Activated naive CD8-positive, alpha-beta T cell treated with anti-CD3 and anti-CD28 coated beads, Interleukin-2, amount 10 ng/mL, durations not matched to agents 7 days and 5 days (primary cell): ENCODE measurements at regions not wholly inside any gene's neighbourhood (a gene's known extent, or its start where the extent isn't known, plus 50 kb on each side); places are given as distances from the start of the nearest gene placed in this dataset.
"Not testable (repeated sequence)": the region's sequence is repeated elsewhere in the genome, so short reads cannot be mapped to it uniquely, and the experiment has no call there.

Source experiments
- ATAC-seq: fragments of 150-1000 bp; cut with Tn5 transposase; one replicate; pipeline ENCODE4 v1.10.0; 2021; ENCODE audit warnings: low read depth, moderate library complexity
- POLR2A ChIA-PET: fragments of 350-600 bp; sonication (Branson Sonifier 250); formaldehyde crosslinking; loops from one replicate; lab custom pipeline; 2021; ENCODE audit warnings: antibody characterized with exemption; lab: Charles Lee
- DNase-seq: peaks from one replicate; pipeline ENCODE4 v3.0.0; 2021
- H3K27ac Mint-ChIP-seq: one replicate; pipeline ENCODE4 v1.8.0; 2022; ENCODE audit warnings: mild to moderate bottlenecking, mixed read lengths
- H3K27me3 Mint-ChIP-seq: one replicate; pipeline ENCODE4 v1.8.0; 2022; ENCODE audit warnings: mild to moderate bottlenecking, moderate library complexity, mixed read lengths
- H3K36me3 Mint-ChIP-seq: one replicate; pipeline ENCODE4 v1.8.0; 2021; ENCODE audit warnings: mild to moderate bottlenecking, mixed read lengths
- H3K4me1 Mint-ChIP-seq: one replicate; pipeline ENCODE4 v1.8.0; 2021; ENCODE audit warnings: mixed read lengths
- H3K4me3 Mint-ChIP-seq: one replicate; pipeline ENCODE4 v1.8.0; 2022; ENCODE audit warnings: mild to moderate bottlenecking, moderate library complexity, mixed read lengths
- H3K9me3 Mint-ChIP-seq: one replicate; pipeline ENCODE4 v1.8.0; 2021; ENCODE audit warnings: mixed read lengths

DNA sequence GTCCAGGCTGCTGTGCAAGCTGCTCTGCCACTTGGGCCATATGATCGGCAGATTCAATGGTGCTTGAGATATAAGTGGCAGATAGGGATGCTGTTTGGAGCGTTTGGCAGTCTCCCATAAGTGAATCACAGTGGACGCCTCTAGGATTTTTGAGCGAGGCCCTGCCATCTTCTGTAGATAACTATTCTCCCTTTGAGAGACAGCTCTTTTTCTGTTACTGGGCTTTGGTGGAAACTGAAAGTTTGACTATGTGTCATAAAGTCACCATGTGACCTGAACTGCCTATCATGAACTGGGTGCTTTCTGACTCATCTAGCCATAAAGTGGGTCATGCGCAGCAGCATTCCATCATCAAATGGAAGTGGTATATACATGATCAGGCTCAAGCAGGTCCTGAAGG is 412.5 kb upstream of the GRID2 start:
- H3K9me3 Mint-ChIP-seq, H3K36me3 Mint-ChIP-seq, POLR2A ChIA-PET: not testable (repeated sequence)

DNA sequence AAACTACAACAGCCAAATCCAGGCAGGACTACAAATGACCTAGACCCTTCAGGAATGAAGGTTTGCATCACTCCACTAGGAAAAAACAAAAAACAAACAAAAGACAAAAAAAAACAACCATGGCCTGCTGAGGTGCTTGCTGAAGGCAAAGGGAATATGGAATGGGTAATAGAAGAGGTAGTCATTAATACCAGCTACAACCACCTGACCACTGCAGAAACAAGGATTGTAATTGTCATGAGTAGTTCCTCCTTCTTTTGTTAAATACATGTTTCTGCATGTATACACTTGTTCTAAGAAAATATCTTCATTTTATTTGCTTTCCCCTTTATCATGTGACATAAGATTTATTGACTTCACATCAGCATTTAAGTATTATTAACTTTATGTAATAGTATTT is 409.8 kb upstream of the GRID2 start:
- no peaks in the 10 kb centered on the region for H3K36me3 Mint-ChIP-seq
- POLR2A ChIA-PET, result no interaction called here
- H3K27me3 Mint-ChIP-seq, result no peaks in the 10 kb centered on the region
- no peak overlapping the region for H3K4me3 Mint-ChIP-seq
- ATAC-seq, result no peak
- peaks cover 6% of the 10 kb centered on the region for H3K9me3 Mint-ChIP-seq
- H3K4me1 Mint-ChIP-seq, result no peaks in the 10 kb centered on the region
- no peak for DNase-seq
- H3K27ac Mint-ChIP-seq, result no peak overlapping the region

More for the DNA sequence above, 412.5 kb upstream of the GRID2 start:
- not testable (repeated sequence) for DNase-seq, H3K4me3 Mint-ChIP-seq, H3K4me1 Mint-ChIP-seq, H3K27me3 Mint-ChIP-seq, ATAC-seq, H3K27ac Mint-ChIP-seq

DNA sequence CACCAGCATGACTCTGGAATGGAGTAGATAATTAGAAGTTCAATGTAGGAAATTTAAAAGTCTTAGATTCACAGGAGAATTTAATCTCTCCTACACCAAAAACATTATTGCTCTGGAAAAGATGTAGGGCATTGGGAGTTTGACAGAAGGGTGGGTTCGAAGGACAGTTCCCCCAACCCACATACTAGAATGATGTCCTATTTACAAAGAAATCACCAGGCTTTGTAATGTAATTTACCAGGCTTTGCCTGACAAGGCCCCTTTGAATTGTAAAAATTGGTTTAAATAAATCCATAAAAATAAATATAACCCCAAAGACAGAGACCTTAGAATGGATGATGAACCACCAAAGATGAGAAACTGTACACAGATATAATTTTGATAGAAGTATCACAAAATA is 399.2 kb upstream of the GRID2 start:
- Mint-ChIP-seq H3K9me3 (peaks cover 3% of the 10 kb centered on the region), H3K36me3 (no peaks in the 10 kb centered on the region), H3K27ac (no peak overlapping the region), H3K4me3 (no peak overlapping the region), H3K4me1 (no peaks in the 10 kb centered on the region), H3K27me3 (no peaks in the 10 kb centered on the region)
- POLR2A ChIA-PET, result no interaction called here
- ATAC-seq, result no peak
- DNase-seq, result no peak

DNA sequence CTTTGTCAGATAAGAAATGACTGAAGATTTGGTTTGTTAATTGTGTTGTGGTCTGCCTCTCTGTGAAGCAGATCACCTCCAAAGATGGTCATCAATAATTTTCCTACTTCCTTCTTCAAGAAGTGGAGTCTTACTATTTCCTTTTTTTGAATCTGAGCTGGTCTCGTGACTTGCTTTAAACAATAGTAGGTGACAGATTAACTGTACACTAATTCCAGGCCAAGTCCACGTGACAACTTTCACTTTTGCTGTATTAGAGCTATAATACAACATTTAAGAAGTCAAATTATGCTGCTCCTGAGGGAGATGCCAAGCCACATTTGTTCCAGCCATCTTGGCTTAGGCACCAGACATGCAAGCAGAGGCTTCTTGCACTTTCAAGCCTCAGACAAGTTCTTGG is 393.8 kb upstream of the GRID2 start:
- H3K4me1 Mint-ChIP-seq, result no peaks in the 10 kb centered on the region
- no peak overlapping the region for H3K4me3 Mint-ChIP-seq
- no peaks in the 10 kb centered on the region for H3K36me3 Mint-ChIP-seq
- DNase-seq, result no peak
- no peak overlapping the region for H3K27ac Mint-ChIP-seq
- ATAC-seq, result no peak
- H3K9me3 Mint-ChIP-seq, result peaks cover 3% of the 10 kb centered on the region
- POLR2A ChIA-PET, result no interaction called here
- no peaks in the 10 kb centered on the region for H3K27me3 Mint-ChIP-seq

DNA sequence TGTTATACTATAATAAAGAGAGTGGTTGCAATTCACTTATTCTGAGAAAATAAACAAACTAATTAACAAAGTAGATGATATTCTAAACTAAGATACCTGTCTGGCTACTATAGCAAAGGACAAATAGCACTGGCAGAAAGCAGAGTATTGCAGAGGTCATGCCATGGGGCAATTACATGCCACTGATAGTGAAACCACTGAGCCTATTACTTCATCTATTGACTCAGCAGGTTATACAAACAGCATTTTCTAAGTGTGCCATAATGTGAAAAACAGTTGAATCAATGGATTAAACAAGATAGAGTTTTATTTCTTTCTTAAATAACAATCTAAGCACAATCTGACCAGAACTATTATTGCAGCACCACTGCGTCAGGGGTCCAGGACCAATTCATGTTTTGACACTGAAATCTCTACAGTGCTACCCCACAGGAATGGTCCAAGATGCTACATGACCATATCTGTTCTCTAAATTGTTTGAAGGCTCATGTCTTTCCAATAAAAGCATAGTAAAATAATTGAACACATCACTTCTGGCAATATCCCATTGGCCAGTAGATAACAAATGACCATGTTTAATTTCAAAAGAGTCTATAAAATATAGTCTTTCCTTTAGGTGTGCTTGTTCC is 389.5 kb upstream of the GRID2 start:
- POLR2A ChIA-PET, result no interaction called here
- Mint-ChIP-seq H3K27me3 (no peaks in the 10 kb centered on the region), H3K27ac (no peak overlapping the region), H3K36me3 (no peaks in the 10 kb centered on the region), H3K4me3 (no peak overlapping the region), H3K9me3 (peaks cover 5% of the 10 kb centered on the region), H3K4me1 (no peaks in the 10 kb centered on the region)
- no peak for DNase-seq
- no peak for ATAC-seq

DNA sequence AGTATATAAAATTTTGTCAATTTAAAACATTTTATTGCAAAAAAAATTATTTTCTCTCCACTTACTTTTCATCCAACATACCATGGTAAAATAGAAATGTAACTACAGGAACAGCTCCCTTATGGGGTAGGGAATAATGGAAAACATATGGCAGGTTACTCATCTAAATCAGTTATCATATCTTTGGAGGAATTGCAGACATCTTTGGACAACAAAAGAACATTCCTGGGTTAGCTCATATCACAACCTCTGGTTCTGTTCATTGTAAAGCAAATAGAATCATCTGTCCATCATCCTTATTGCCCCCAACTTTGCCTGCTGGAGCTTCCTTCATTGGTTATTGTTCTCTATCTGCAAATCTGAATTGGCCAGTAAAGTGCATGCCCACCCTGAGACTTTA is 387.5 kb upstream of the GRID2 start:
- DNase-seq (no peak), ATAC-seq (no peak)
- Mint-ChIP-seq H3K4me1 (no peaks in the 10 kb centered on the region), H3K36me3 (no peaks in the 10 kb centered on the region), H3K9me3 (peaks cover 5% of the 10 kb centered on the region), H3K27me3 (no peaks in the 10 kb centered on the region), H3K27ac (no peak overlapping the region), H3K4me3 (no peak overlapping the region)
- POLR2A ChIA-PET, result no interaction called here

DNA sequence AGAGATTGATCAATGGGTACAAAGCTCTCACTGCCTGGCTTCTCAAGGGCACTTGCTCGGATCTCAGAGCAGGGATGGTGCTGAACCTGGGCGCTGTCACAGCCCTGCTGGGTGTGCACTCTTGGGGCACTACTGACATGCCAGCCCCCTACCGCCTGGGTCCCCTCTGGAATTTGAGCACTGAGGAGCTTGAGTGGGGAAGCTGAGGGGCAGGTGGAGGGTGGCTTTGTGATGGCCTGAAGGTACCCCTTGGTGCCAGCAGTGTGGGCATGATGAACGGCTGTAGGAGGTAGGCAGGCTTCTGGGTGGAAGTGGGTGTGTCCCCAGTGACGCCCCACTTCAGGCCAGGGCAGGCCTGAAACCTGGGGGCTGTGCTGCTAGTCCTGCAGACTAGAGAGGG is 379.1 kb upstream of the GRID2 start:
- ATAC-seq (no peak), DNase-seq (no peak)
- no peaks in the 10 kb centered on the region for H3K36me3 Mint-ChIP-seq
- no peaks in the 10 kb centered on the region for H3K4me1 Mint-ChIP-seq
- H3K27ac Mint-ChIP-seq, result no peak overlapping the region
- POLR2A ChIA-PET, result no interaction called here
- no peaks in the 10 kb centered on the region for H3K27me3 Mint-ChIP-seq
- no peak overlapping the region for H3K4me3 Mint-ChIP-seq
- peaks cover 2% of the 10 kb centered on the region for H3K9me3 Mint-ChIP-seq

DNA sequence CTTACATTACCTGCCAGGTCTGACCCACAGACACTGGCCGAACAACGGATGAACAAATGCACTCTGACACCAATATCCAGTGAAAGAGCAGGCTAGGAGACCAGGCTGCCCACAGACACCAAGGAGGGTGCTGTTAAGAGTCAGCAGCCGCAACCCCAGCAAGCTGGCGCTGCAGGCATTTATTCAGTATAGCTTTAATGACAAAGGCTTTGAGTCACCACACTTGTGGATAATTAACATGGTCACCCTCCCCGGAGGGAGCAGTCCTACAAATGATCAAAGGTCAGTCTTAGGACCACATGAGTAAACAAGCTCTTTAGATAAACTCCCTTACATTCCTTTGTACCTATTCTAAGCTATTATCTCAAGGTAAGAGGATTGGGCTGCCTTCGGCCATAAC is 368.5 kb upstream of the GRID2 start:
- no peak overlapping the region for H3K27ac Mint-ChIP-seq
- H3K4me1 Mint-ChIP-seq, result no peaks in the 10 kb centered on the region
- POLR2A ChIA-PET, result no interaction called here
- H3K9me3 Mint-ChIP-seq, result peaks cover 2% of the 10 kb centered on the region
- no peak for DNase-seq
- H3K4me3 Mint-ChIP-seq, result no peak overlapping the region
- no peaks in the 10 kb centered on the region for H3K36me3 Mint-ChIP-seq
- no peaks in the 10 kb centered on the region for H3K27me3 Mint-ChIP-seq
- ATAC-seq, result no peak

DNA sequence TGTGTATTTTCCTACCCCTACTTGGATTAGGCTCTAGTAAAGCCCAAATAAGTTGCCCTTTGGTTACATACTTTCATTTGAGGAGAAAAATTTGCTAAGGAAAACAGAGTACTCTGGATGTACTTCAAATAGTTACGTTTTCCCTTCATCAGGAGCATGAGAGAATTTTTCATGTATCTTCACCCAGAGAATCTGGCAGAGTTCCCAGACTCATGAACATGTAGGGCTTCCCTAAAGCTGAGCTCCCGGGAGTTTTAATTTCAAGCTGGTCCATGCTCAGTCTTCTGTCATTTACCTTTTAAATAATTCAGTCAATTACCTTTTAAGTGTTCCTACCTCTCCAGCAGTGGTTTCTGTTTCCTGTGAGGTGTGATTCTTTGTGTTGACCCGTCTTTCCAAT is 367.5 kb upstream of the GRID2 start:
- no peak overlapping the region for H3K4me3 Mint-ChIP-seq
- ATAC-seq (no peak), DNase-seq (no peak)
- POLR2A ChIA-PET, result no interaction called here
- H3K9me3 Mint-ChIP-seq, result peaks cover 2% of the 10 kb centered on the region
- H3K27ac Mint-ChIP-seq, result no peak overlapping the region
- no peaks in the 10 kb centered on the region for H3K27me3 Mint-ChIP-seq
- no peaks in the 10 kb centered on the region for H3K4me1 Mint-ChIP-seq
- no peaks in the 10 kb centered on the region for H3K36me3 Mint-ChIP-seq

DNA sequence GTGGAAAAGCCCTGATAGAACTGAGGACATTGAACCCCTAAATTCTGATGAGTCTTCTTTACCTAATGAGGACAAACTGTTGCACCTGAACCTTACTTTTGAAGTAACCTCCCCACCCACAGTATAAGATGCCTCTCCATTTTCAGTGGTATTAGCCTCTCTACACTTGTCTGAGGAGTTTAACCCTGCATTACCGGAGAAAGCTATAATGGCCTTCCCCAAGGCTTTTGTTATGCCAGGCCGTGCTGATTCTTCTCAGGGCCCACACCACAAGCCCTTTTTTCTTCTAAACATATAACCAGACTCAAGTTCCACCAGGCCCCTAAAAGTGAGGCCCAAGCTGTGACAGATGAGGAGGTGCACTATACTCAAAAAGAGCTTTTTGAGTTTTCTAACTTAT is 345.8 kb upstream of the GRID2 start:
- POLR2A ChIA-PET, result no interaction called here
- DNase-seq, result no peak
- Mint-ChIP-seq H3K4me3 (no peak overlapping the region), H3K27ac (no peak overlapping the region), H3K9me3 (peaks cover 7% of the 10 kb centered on the region), H3K27me3 (no peaks in the 10 kb centered on the region), H3K4me1 (no peaks in the 10 kb centered on the region), H3K36me3 (no peaks in the 10 kb centered on the region)
- no peak for ATAC-seq

DNA sequence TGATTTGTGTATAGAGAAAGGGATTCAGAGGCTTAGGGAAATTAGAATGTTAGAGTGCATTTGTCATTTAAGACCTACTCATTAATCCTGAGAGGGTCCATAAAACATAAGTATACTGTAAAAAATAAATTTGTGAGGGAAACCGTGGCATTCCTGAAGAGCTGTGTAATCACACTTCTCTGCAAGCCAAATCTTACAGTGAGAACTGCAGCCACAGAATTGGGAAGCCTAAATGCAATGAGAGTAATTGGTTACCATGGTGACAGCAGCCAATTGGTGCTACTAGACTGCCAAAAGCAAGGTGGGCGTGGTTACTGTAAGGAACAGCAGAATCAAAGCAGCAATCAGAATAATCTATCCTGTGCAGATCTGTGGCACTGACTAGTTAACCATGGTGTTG is 345.2 kb upstream of the GRID2 start:
- Mint-ChIP-seq H3K27ac (no peak overlapping the region), H3K36me3 (no peaks in the 10 kb centered on the region), H3K4me1 (no peaks in the 10 kb centered on the region), H3K27me3 (no peaks in the 10 kb centered on the region), H3K4me3 (no peak overlapping the region), H3K9me3 (peaks cover 7% of the 10 kb centered on the region)
- POLR2A ChIA-PET, result no interaction called here
- ATAC-seq (no peak), DNase-seq (no peak)

DNA sequence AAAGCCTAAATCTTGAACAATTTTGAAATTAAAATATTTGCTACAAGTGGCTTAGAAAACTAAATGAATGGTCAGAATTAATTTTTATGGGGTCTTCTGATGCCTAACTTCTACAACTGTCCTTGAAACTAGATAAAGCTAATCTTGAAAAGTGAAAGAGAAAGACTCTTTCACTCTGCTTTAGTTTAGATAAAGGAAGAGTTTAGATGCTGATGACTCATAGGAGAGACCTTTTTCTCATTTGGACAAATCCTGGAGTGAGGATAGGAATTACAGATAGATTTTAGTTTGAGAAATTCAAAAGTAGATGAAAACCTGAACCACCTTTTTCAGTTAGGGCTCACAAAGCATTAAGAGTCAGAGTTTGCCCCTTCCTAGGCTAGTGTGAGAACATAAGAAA is 342.3 kb upstream of the GRID2 start:
- Mint-ChIP-seq H3K4me1 (no peaks in the 10 kb centered on the region), H3K4me3 (no peak overlapping the region), H3K27me3 (no peaks in the 10 kb centered on the region), H3K9me3 (peaks cover 1% of the 10 kb centered on the region), H3K27ac (no peak overlapping the region), H3K36me3 (no peaks in the 10 kb centered on the region)
- DNase-seq, result no peak
- POLR2A ChIA-PET, result no interaction called here
- ATAC-seq, result no peak

DNA sequence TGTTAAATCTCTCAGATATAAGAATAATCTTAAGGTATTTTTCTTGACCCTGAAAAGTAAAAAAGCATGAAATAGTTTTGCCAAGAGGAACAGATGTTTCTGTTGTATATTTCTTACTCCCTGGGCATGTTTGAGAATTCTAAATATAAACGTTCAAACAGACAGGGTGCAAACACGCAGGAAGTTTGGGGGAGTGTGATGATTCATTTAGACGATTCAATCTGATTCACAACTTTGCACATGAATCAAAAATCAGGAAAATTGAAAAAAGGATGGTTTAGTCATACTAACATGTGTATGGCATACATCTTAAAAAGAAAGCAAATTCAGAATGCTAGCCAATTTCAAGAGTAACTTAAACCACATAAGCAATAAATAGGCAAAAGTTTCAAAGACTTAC is 340.3 kb upstream of the GRID2 start:
- no peak for ATAC-seq
- no peak for DNase-seq

DNA sequence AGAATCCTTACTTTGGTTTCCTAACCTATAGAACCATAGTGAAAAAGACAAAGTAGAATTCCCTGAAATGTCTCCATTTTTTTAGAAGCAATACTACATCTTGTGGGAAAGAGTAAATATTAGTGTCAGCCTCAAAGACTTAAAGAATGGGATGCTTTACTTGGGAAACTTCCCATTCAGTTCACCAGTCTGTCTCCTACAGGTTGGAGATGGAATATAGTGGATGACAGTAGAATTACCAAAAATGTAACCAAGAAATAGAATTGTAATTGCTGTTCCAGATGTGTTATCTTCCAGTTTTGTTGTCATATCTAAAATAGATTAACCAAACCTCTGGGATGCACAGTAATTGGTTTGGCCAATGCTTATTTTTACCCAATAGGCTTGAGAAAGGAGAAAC is 338.6 kb upstream of the GRID2 start:
- no peak overlapping the region for H3K4me3 Mint-ChIP-seq
- H3K36me3 Mint-ChIP-seq, result no peaks in the 10 kb centered on the region
- ATAC-seq (no peak), DNase-seq (no peak)
- POLR2A ChIA-PET, result no interaction called here
- H3K4me1 Mint-ChIP-seq, result no peaks in the 10 kb centered on the region
- H3K9me3 Mint-ChIP-seq, result no peaks in the 10 kb centered on the region
- H3K27me3 Mint-ChIP-seq, result no peaks in the 10 kb centered on the region
- H3K27ac Mint-ChIP-seq, result no peak overlapping the region

More for the DNA sequence above, 340.3 kb upstream of the GRID2 start:
- Mint-ChIP-seq H3K27ac (no peak overlapping the region), H3K4me1 (no peaks in the 10 kb centered on the region), H3K27me3 (no peaks in the 10 kb centered on the region), H3K36me3 (no peaks in the 10 kb centered on the region), H3K4me3 (no peak overlapping the region), H3K9me3 (no peaks in the 10 kb centered on the region)
- POLR2A ChIA-PET, result no interaction called here
